GM12878 (cell line): ENCODE measurements at regions not wholly inside any gene's neighbourhood (a gene's known extent, or its start where the extent isn't known, plus 50 kb on each side); places are given as distances from the start of the nearest gene placed in this dataset.

Experiments
- CTCF ChIP-seq, 3 experiments: IDR thresholded peaks in 2 of 3; conservative IDR thresholded peaks in 1 of 3; 2 replicates each; pipeline ENCODE4 v1.5.1; 2011; ENCODE audit warnings: low read depth in 3 of 3, low read length in 3 of 3, mild to moderate bottlenecking in 3 of 3, control low read depth in 2 of 3, moderate library complexity in 2 of 3, inconsistent platforms in 1 of 3, mixed read lengths in 1 of 3; ENCODE audit not compliant: control insufficient read depth in 2 of 3, insufficient read depth in 1 of 3; ENCODE audit errors: extremely low read depth in 1 of 3
- RAD21 ChIP-seq: IDR thresholded peaks from 2 replicates; pipeline ENCODE4 v1.6.1; 2011; ENCODE audit warnings: mild to moderate bottlenecking, low read depth, low read length, moderate library complexity; ENCODE audit not compliant: insufficient read depth
- SIN3A ChIP-seq: IDR thresholded peaks from 2 replicates; pipeline ENCODE4 v1.6.1; 2012; ENCODE audit warnings: low read depth, low read length, improper control_type of control experiment

DNA sequence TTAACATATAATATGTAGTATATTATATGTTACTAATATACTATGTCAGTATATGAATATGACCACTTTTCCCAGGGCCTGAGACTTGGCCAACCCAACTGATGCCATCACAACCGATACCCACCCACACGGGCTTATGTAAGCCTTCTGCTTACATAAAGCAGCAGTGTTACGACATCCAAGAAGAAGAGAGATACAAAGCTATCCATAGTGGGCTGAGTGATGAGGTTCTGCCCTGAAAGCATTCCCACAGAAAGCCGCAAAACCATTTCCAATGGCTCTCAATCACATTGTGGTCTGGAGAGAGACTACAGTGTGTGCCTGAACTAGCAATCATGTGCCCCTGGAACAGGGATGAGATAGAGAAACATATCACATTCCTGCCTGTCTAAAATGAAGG is 177.9 kb downstream of the PLOD2 start:
- TF ChIP-seq CTCF (IDR thresholded peaks at IDR 0.05 in 2 of 3, conservative IDR thresholded peaks at IDR 0.05 in 1 of 3; ENCODE audit: control insufficient read depth in 2 of 3, extremely low read depth in 1 of 3, insufficient read depth in 1 of 3, low read depth in 3 of 3, low read length in 3 of 3), result no peak
- TF ChIP-seq RAD21, result no peak
- TF ChIP-seq SIN3A, result no peak
